HEK293T (cell line): ENCODE measurements at regions not wholly inside any gene's neighbourhood (a gene's known extent, or its start where the extent isn't known, plus 50 kb on each side); places are given as distances from the start of the nearest gene placed in this dataset.

ENCODE experiments used
- ARNT ChIP-seq: fragments of 450-650 bp; IDR thresholded peaks from 2 replicates; pipeline ENCODE4 v1.6.1; 2017; ENCODE audit warnings: mild to moderate bottlenecking
- BHLHE40 ChIP-seq: fragments of 450-650 bp; IDR thresholded peaks from 2 replicates; pipeline ENCODE4 v1.6.1; 2016; ENCODE audit warnings: mild to moderate bottlenecking, moderate library complexity, borderline replicate concordance
- ELF4 ChIP-seq: fragments of 450-650 bp; IDR thresholded peaks from 2 replicates; pipeline ENCODE4 v1.6.1; 2017; ENCODE audit warnings: antibody characterized with exemption
- FOXA1 ChIP-seq: fragments of 450-650 bp; IDR thresholded peaks from 2 replicates; pipeline ENCODE4 v1.6.1; 2016; ENCODE audit warnings: mild to moderate bottlenecking
- FOXK2 ChIP-seq: fragments of 450-650 bp; IDR thresholded peaks from 2 replicates; pipeline ENCODE4 v1.6.1; 2016; ENCODE audit warnings: mild to moderate bottlenecking
- FOXM1 ChIP-seq: fragments of 450-650 bp; IDR thresholded peaks from 2 replicates; pipeline ENCODE4 v1.6.1; 2017; ENCODE audit warnings: mild to moderate bottlenecking, borderline replicate concordance
- HDGF ChIP-seq: fragments of 450-650 bp; IDR thresholded peaks from 2 replicates; pipeline ENCODE4 v1.6.1; 2017; ENCODE audit warnings: antibody characterized with exemption, borderline replicate concordance
- LEF1 ChIP-seq: fragments of 450-650 bp; IDR thresholded peaks from 2 replicates; pipeline ENCODE4 v1.6.1; 2017; ENCODE audit warnings: mild to moderate bottlenecking, borderline replicate concordance
- NFRKB ChIP-seq: fragments of 450-650 bp; IDR thresholded peaks from 2 replicates; pipeline ENCODE4 v1.6.1; 2016; ENCODE audit warnings: mild to moderate bottlenecking, moderate library complexity
- SP1 ChIP-seq: fragments of 450-650 bp; IDR thresholded peaks from 2 replicates; pipeline ENCODE4 v1.6.1; 2017
- SUZ12 ChIP-seq: fragments of 450-650 bp; IDR thresholded peaks from 2 replicates; pipeline ENCODE4 v1.6.1; 2016; ENCODE audit warnings: mild to moderate bottlenecking
- TARDBP ChIP-seq: fragments of 450-650 bp; IDR thresholded peaks from 2 replicates; pipeline ENCODE4 v1.6.1; 2016
- ZNF384 ChIP-seq: fragments of 450-650 bp; IDR thresholded peaks from 2 replicates; pipeline ENCODE4 v1.6.1; 2016
- TF ChIP-seq, protein P1 (sequence below): fragments of 450-650 bp; IDR thresholded peaks from 2 replicates; pipeline ENCODE4 v1.6.1; 2016

DNA sequence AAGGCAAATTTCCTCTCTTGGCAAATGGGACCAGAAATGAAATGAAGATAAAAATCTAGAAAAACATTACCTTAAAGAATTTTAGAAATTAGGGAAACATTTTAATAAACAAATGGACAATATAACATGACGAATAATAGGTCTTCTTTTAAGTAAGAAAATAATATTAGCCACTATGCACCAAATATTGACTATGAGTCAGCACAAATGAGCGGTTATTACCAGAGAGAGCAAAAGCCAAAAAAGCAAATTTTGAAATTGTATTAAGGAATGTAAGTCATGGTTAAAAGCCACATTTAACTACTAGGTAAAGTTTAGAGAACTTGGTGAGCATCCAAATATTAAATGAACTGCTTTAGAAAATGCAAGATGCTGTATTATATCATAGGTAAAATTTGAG, 376.6 kb upstream of the JAG1 start:
- TF ChIP-seq ELF4 = no peak
- TF ChIP-seq FOXM1 = no peak
- TF ChIP-seq NFRKB = no peak
- TF ChIP-seq, protein P1, sequence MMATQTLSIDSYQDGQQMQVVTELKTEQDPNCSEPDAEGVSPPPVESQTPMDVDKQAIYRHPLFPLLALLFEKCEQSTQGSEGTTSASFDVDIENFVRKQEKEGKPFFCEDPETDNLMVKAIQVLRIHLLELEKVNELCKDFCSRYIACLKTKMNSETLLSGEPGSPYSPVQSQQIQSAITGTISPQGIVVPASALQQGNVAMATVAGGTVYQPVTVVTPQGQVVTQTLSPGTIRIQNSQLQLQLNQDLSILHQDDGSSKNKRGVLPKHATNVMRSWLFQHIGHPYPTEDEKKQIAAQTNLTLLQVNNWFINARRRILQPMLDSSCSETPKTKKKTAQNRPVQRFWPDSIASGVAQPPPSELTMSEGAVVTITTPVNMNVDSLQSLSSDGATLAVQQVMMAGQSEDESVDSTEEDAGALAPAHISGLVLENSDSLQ = no peak
- TF ChIP-seq SP1 = no peak
- TF ChIP-seq FOXK2 = no peak
- TF ChIP-seq ARNT = no peak
- TF ChIP-seq HDGF = no peak
- no peak for TF ChIP-seq BHLHE40
- TF ChIP-seq TARDBP = no peak
- no peak for TF ChIP-seq SUZ12
- TF ChIP-seq FOXA1 = no peak
- no peak for TF ChIP-seq ZNF384
- TF ChIP-seq LEF1 = no peak
